ENCODE measurements at regions not wholly inside any gene's neighbourhood (a gene's known extent, or its start where the extent isn't known, plus 50 kb on each side); places are given as distances from the start of the nearest gene placed in this dataset.

DNA sequence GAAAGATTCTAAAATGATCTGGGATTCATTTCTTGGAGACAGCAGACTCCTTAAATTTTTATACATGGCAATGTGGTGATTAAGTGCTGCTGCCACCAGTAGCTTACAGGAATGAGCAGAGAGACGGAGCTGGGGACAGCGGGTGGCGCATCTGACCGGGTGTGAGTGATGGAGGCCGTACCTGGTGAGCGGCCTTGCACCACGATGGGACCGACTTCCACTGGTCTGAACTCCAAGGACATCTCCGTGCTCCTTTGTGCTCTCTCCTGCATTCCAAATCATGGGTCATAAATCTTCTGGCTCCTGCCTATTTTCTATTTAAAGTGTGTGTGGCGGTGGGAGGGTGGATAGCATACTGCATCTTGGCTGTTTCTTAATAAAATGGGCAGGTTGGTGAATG, 262.6 kb downstream of the ABHD5 start:
- no peak overlapping the region for H3K4me3 Mint-ChIP-seq
- H3K9me3 Mint-ChIP-seq = no peaks in the 10 kb centered on the region
- no peaks in the 10 kb centered on the region for H3K4me1 ChIP-seq (ENCODE audit: control insufficient read depth, insufficient read depth, low read length)
- H3K36me3 Mint-ChIP-seq (ENCODE audit: low read depth) = no peaks in the 10 kb centered on the region
- no peak overlapping the region for H3K4me3 ChIP-seq (ENCODE audit: low read length)
- 92 to 95% methylated on average over 7 to 10 of the region's 10 CpGs for WGBS, 2 experiments (ENCODE audit: insufficient coverage in 1 of 2, insufficient read length in 1 of 2)
- TF ChIP-seq CTCF (conservative IDR thresholded peaks at IDR 0.05) = no peak
- no peaks in the 10 kb centered on the region for H3K9me3 ChIP-seq (ENCODE audit: control insufficient read depth, low read length)
- H3K27ac ChIP-seq (ENCODE audit: low read depth, low read length) = no peak overlapping the region
- H3K27me3 ChIP-seq (ENCODE audit: control insufficient read depth, insufficient read depth, low read length, poor library complexity, severe bottlenecking) = peaks cover 12% of the 10 kb centered on the region
- no peaks in the 10 kb centered on the region for H3K36me3 ChIP-seq (ENCODE audit: control insufficient read depth, insufficient read depth, low read length)
- no peak for DNase-seq
- H3K27me3 Mint-ChIP-seq (ENCODE audit: insufficient read depth) = peaks cover 17% of the 10 kb centered on the region
- H3K27ac Mint-ChIP-seq = no peak overlapping the region
- peaks cover 2% of the 10 kb centered on the region for H3K4me1 Mint-ChIP-seq
- H3K9ac ChIP-seq (ENCODE audit: extremely low read depth, low read length, poor library complexity, severe bottlenecking) = no peak overlapping the region

- Mint-ChIP-seq H3K4me1 (peaks cover 2% of the 10 kb centered on the region), H3K9me3 (no peaks in the 10 kb centered on the region), H3K27ac (no peak overlapping the region), H3K27me3 (ENCODE audit: insufficient read depth) (peaks cover 14% of the 10 kb centered on the region), H3K36me3 (ENCODE audit: low read depth) (no peaks in the 10 kb centered on the region), H3K4me3 (no peak overlapping the region)
- no peak for TF ChIP-seq CTCF (conservative IDR thresholded peaks at IDR 0.05)
- Histone ChIP-seq H3K4me3 (ENCODE audit: low read length) (no peak overlapping the region), H3K4me1 (ENCODE audit: control insufficient read depth, insufficient read depth, low read length) (no peaks in the 10 kb centered on the region), H3K36me3 (ENCODE audit: control insufficient read depth, insufficient read depth, low read length) (no peaks in the 10 kb centered on the region), H3K9ac (ENCODE audit: extremely low read depth, low read length, poor library complexity, severe bottlenecking) (no peak overlapping the region), H3K9me3 (ENCODE audit: control insufficient read depth, low read length) (no peaks in the 10 kb centered on the region), H3K27me3 (ENCODE audit: control insufficient read depth, insufficient read depth, low read length, poor library complexity, severe bottlenecking) (peaks cover 12% of the 10 kb centered on the region), H3K27ac (ENCODE audit: low read depth, low read length) (no peak overlapping the region)
- 88 to 92% methylated on average over 6 to 7 of the region's 7 CpGs for WGBS, 2 experiments (ENCODE audit: insufficient coverage in 1 of 2, insufficient read length in 1 of 2)
- no peak for DNase-seq
Observed at GRCh38 chr3:43953814-43954692, 263.3 kb downstream of the ABHD5 start.

- Mint-ChIP-seq H3K4me1 (peaks cover 2% of the 10 kb centered on the region), H3K27me3 (ENCODE audit: insufficient read depth) (peaks cover 15% of the 10 kb centered on the region), H3K27ac (no peak overlapping the region), H3K4me3 (no peak overlapping the region), H3K9me3 (no peaks in the 10 kb centered on the region), H3K36me3 (ENCODE audit: low read depth) (no peaks in the 10 kb centered on the region)
- Histone ChIP-seq H3K4me3 (ENCODE audit: low read length) (no peak overlapping the region), H3K27me3 (ENCODE audit: control insufficient read depth, insufficient read depth, low read length, poor library complexity, severe bottlenecking) (peaks cover 12% of the 10 kb centered on the region), H3K36me3 (ENCODE audit: control insufficient read depth, insufficient read depth, low read length) (no peaks in the 10 kb centered on the region), H3K9me3 (ENCODE audit: control insufficient read depth, low read length) (no peaks in the 10 kb centered on the region), H3K4me1 (ENCODE audit: control insufficient read depth, insufficient read depth, low read length) (no peaks in the 10 kb centered on the region), H3K9ac (ENCODE audit: extremely low read depth, low read length, poor library complexity, severe bottlenecking) (no peak overlapping the region), H3K27ac (ENCODE audit: low read depth, low read length) (no peak overlapping the region)
- WGBS, 2 experiments (ENCODE audit: insufficient coverage in 1 of 2, insufficient read length in 1 of 2) = 93 to 100% methylated on average over 5 of the region's 5 CpGs
- no peak for DNase-seq
- TF ChIP-seq CTCF (conservative IDR thresholded peaks at IDR 0.05) = no peak
Observed at GRCh38 chr3:43956945-43957344, 266.2 kb downstream of the ABHD5 start.
